IMR-90 (cell line): ENCODE measurements at regions not wholly inside any gene's neighbourhood (a gene's known extent, or its start where the extent isn't known, plus 50 kb on each side); places are given as distances from the start of the nearest gene placed in this dataset.

Experiments
- ATAC-seq: fragments of 200-7000 bp; cut with Tn5 transposase; 2 replicates; pipeline ENCODE4 v1.9.1; 2020; ENCODE audit warnings: low read depth, mild to moderate bottlenecking, moderate library complexity
- BruUV-seq: library from RNA; stranded (reverse); fragments of 400-500 nt; replicated peaks from 2 replicates; lab custom pipeline; 2021; lab: Mats Ljungman, UMichigan
- CTCF ChIA-PET: fragments of 300-600 bp; formaldehyde crosslinking; extraction: SDS; loops from one replicate; lab custom pipeline; 2021; ENCODE audit warnings: antibody characterized with exemption; lab: Yijun Ruan, JAX
- POLR2A ChIA-PET: fragments of 300-600 bp; sonication (Branson Sonifier 250); formaldehyde crosslinking; loops from one replicate; lab custom pipeline; 2022; ENCODE audit warnings: antibody characterized with exemption; ENCODE audit not compliant: unreplicated experiment; lab: Charles Lee
- DNase-seq: peaks from one replicate; pipeline ENCODE4 v3.0.0; 2013
- H2AFZ ChIP-seq: replicated peaks from 2 replicates; pipeline ENCODE3; 2013; ENCODE audit warnings: low read length, mild to moderate bottlenecking; ENCODE audit not compliant: poor library complexity
- H2AK5ac ChIP-seq: 2 replicates; pipeline ENCODE4 v1.6.1; 2013; ENCODE audit warnings: low read depth, low read length, inconsistent platforms
- H2AK9ac ChIP-seq: replicated peaks from 2 replicates; pipeline ENCODE3; 2013; ENCODE audit warnings: mild to moderate bottlenecking, low read depth, low read length, moderate library complexity; ENCODE audit not compliant: poor library complexity
- H2BK120ac ChIP-seq: 2 replicates; pipeline ENCODE4 v1.6.1; 2013; ENCODE audit warnings: low read depth, low read length, inconsistent platforms
- H2BK15ac ChIP-seq: 3 replicates; pipeline ENCODE4 v1.6.1; 2013; ENCODE audit warnings: low read depth, low read length, inconsistent platforms
- H2BK20ac ChIP-seq: 2 replicates; pipeline ENCODE4 v1.6.1; 2013; ENCODE audit warnings: low read depth, mild to moderate bottlenecking, inconsistent platforms, low read length, moderate library complexity
- H2BK5ac ChIP-seq: 2 replicates; pipeline ENCODE4 v1.6.1; 2013; ENCODE audit warnings: mild to moderate bottlenecking, low read depth, low read length, inconsistent platforms; ENCODE audit not compliant: poor library complexity, severe bottlenecking
- H3K14ac ChIP-seq: replicated peaks from 2 replicates; pipeline ENCODE4 v1.6.1; 2013; ENCODE audit warnings: low read depth, low read length, inconsistent platforms
- H3K18ac ChIP-seq: 2 replicates; pipeline ENCODE4 v1.6.1; 2013; ENCODE audit warnings: low read depth, low read length, control low read depth
- H3K23ac ChIP-seq: 2 replicates; pipeline ENCODE4 v1.6.1; 2013; ENCODE audit warnings: low read depth, low read length, inconsistent platforms
- H3K27ac ChIP-seq: 2 replicates; pipeline ENCODE4 v1.5.1; 2013; ENCODE audit warnings: mild to moderate bottlenecking, control low read depth, low read length; ENCODE audit not compliant: insufficient read depth
- H3K27me3 ChIP-seq: 2 replicates; pipeline ENCODE4 v1.6.1; 2013; ENCODE audit warnings: low read length; ENCODE audit not compliant: control insufficient read depth, insufficient read depth
- H3K36me3 ChIP-seq: 2 replicates; pipeline ENCODE4 v1.6.1; 2013; ENCODE audit warnings: low read length, mixed read lengths; ENCODE audit not compliant: control insufficient read depth, insufficient read depth
- H3K4ac ChIP-seq: 2 replicates; pipeline ENCODE4 v1.6.1; 2013; ENCODE audit warnings: low read depth, low read length, inconsistent platforms
- H3K4me1 ChIP-seq: 2 replicates; pipeline ENCODE4 v1.6.1; 2013; ENCODE audit warnings: low read length, mixed read lengths; ENCODE audit not compliant: control insufficient read depth, insufficient read depth
- H3K4me2 ChIP-seq: 2 replicates; pipeline ENCODE4 v1.6.1; 2013; ENCODE audit warnings: low read depth, mild to moderate bottlenecking, control low read depth, low read length, moderate library complexity
- H3K4me3 ChIP-seq: 2 replicates; pipeline ENCODE4 v1.5.1; 2013; ENCODE audit warnings: low read depth, mild to moderate bottlenecking, control low read depth, low read length, moderate library complexity; ENCODE audit not compliant: insufficient read depth
- H3K56ac ChIP-seq: 2 replicates; pipeline ENCODE4 v1.6.1; 2013; ENCODE audit warnings: low read length, inconsistent platforms; ENCODE audit not compliant: insufficient read depth; ENCODE audit errors: extremely low read depth
- H3K79me1 ChIP-seq, 2 experiments: 2 replicates each; pipeline ENCODE4 v1.6.1; 2013; ENCODE audit warnings: low read length in 2 of 2, inconsistent platforms in 1 of 2, low read depth in 1 of 2
- H3K9ac ChIP-seq: 2 replicates; pipeline ENCODE4 v1.6.1; 2013; ENCODE audit warnings: low read depth, low read length, control low read depth
- H3K9me1 ChIP-seq: 2 replicates; pipeline ENCODE4 v1.6.1; 2013; ENCODE audit warnings: low read length, inconsistent platforms; ENCODE audit not compliant: insufficient read depth
- H3K9me3 ChIP-seq: 2 replicates; pipeline ENCODE4 v1.6.1; 2013; ENCODE audit warnings: low read length; ENCODE audit not compliant: control insufficient read depth, insufficient read depth
- H4K20me1 ChIP-seq: 2 replicates; pipeline ENCODE4 v1.6.1; 2013; ENCODE audit warnings: low read length, inconsistent platforms; ENCODE audit not compliant: insufficient read depth
- H4K5ac ChIP-seq: 2 replicates; pipeline ENCODE4 v1.6.1; 2013; ENCODE audit warnings: mild to moderate bottlenecking, low read depth, low read length, control low read depth
- H4K8ac ChIP-seq, 2 experiments: 2 replicates each; pipeline ENCODE4 v1.6.1; 2013; ENCODE audit warnings: low read depth in 2 of 2, low read length in 2 of 2, control low read depth in 1 of 2, inconsistent platforms in 1 of 2
- H4K91ac ChIP-seq: 2 replicates; pipeline ENCODE4 v1.6.1; 2013; ENCODE audit warnings: low read depth, low read length, inconsistent platforms; ENCODE audit not compliant: insufficient read depth
- MAFK ChIP-seq: IDR thresholded peaks from 2 replicates; pipeline ENCODE4 v1.6.1; 2012; ENCODE audit warnings: low read depth, low read length, improper control_type of control experiment
- MXI1 ChIP-seq: IDR thresholded peaks from 2 replicates; pipeline ENCODE4 v1.6.1; 2012; ENCODE audit warnings: low read depth, mild to moderate bottlenecking, low read length, moderate library complexity, borderline replicate concordance
- NFE2L2 ChIP-seq: fragments of 150-350 bp; IDR thresholded peaks from 2 replicates; pipeline ENCODE4 v1.6.1; 2016; ENCODE audit warnings: low read depth, mild to moderate bottlenecking, low read length
- USF2 ChIP-seq: fragments of 150-350 bp; IDR thresholded peaks from 2 replicates; pipeline ENCODE4 v1.6.1; 2017; ENCODE audit warnings: mild to moderate bottlenecking, antibody characterized with exemption, low read length, low read depth
- WGBS, 2 experiments: methylation state at CpG; one replicate each; pipeline versions ENCODE4 v1.1.5 to v1.1.7; 2013; ENCODE audit warnings: missing lambda C conversion rate in 2 of 2; ENCODE audit not compliant: insufficient read length in 1 of 2; ENCODE audit errors: extremely low coverage in 2 of 2; 5-methylcytosine and 5-hydroxymethylcytosine counted together
- dilution Hi-C: fragments of 300-500 bp; cut with HindIII; formaldehyde crosslinking; loops from one replicate; pipeline ENCODE4 v1.14.3; 2018; ENCODE audit warnings: low sequenced_read_pairs; ENCODE audit not compliant: unreplicated experiment
- in situ Hi-C: fragments of 300-500 bp; cut with MboI; formaldehyde crosslinking; loops from 3 replicates; pipeline ENCODE4 v1.14.3; 2019; ENCODE audit warnings: low sequenced_read_pairs, inconsistent platforms, mixed read lengths
- intact Hi-C: fragments of 100-400 bp; cut with micrococcal nuclease; formaldehyde crosslinking; loops from 2 replicates; pipeline ENCODE4 v1.10.0; 2022

- H3K4me3 ChIP-seq: no peak overlapping the region
- no peak overlapping the region for H2AK9ac ChIP-seq
- in situ Hi-C loops (no loop called here), dilution Hi-C loops (no loop called here), intact Hi-C loops (no loop called here)
- ChIA-PET CTCF (no interaction called here), POLR2A (no interaction called here)
- BruUV-seq: no TSS peak
- H3K14ac ChIP-seq: no peak overlapping the region
- H3K4me2 ChIP-seq: no peak overlapping the region
- H4K91ac ChIP-seq: no peak overlapping the region
- H2BK20ac ChIP-seq: no peak overlapping the region
- no peaks in the 10 kb centered on the region for H3K79me1 ChIP-seq
- H3K27me3 ChIP-seq: no peaks in the 10 kb centered on the region; the same call in none of the 2 replicates
- no peak overlapping the region for H3K9ac ChIP-seq
- H2BK120ac ChIP-seq: no peak overlapping the region
- no peak overlapping the region for H2AFZ ChIP-seq
- no peak overlapping the region for H2BK5ac ChIP-seq
- DNase-seq: no peak
- H3K23ac ChIP-seq: no peak overlapping the region
- H2AK5ac ChIP-seq: no peak overlapping the region
- H3K4ac ChIP-seq: no peak overlapping the region
- H4K8ac ChIP-seq: no peak overlapping the region
- no peak overlapping the region for H3K56ac ChIP-seq
- no peaks in the 10 kb centered on the region for H3K4me1 ChIP-seq
- no peak overlapping the region for H3K18ac ChIP-seq
- H3K27ac ChIP-seq: no peak overlapping the region
- no peak for ATAC-seq
- no peaks in the 10 kb centered on the region for H4K20me1 ChIP-seq
- no peaks in the 10 kb centered on the region for H3K9me1 ChIP-seq
- WGBS, 2 experiments: no CpG with 5 or more reads among the region's 2 CpGs
- H3K9me3 ChIP-seq: no peaks in the 10 kb centered on the region
- H4K5ac ChIP-seq: no peak overlapping the region
- H3K36me3 ChIP-seq: no peaks in the 10 kb centered on the region
- H2BK15ac ChIP-seq: no peak overlapping the region
- no peak for TF ChIP-seq NFE2L2
- no peak for TF ChIP-seq MAFK
- no peak for TF ChIP-seq MXI1
- TF ChIP-seq USF2: no peak
These were observed 148.7 kb downstream of the RELL1 start for GRCh38 chr4:37537484-37537883.
